ENCODE measurements at regions not wholly inside any gene's neighbourhood (a gene's known extent, or its start where the extent isn't known, plus 50 kb on each side); places are given as distances from the start of the nearest gene placed in this dataset.

DNA sequence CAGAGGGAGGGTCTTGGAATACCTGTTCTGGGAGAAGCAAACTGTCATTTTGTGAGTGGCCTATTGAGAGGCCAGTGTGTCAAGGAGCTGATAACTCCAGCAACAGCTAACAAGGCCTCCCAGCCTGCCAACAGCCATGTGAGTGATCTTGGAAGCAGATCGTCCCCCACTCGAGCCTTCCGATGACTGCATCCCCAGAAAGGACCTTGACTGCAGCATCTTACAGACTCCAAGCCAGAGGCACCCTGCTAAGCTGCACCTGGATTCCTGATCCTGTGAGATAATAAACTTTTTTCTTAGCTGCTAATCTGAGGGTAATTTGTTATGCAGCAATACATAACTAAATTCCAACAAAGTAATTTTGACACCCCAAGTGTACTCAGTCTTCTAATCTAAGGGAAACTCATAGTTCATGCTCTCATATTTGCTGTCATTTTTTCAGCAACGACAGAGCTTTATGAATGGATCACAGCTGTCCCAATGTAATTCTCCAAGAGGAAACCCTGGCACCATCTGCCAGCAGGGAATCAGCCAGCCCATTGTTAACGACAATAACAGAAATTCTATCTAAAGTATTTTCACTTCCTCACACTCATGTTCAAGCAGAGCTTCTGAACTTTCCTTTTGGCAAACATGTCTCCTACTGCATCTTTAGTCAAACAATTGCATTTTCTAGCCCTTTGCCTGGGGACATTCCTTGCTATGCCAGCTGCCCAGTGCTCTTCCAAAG lies 470.2 kb upstream of the BTBD3 start:
- no peak for DNase-seq (ENCODE audit: low spot score)

DNA sequence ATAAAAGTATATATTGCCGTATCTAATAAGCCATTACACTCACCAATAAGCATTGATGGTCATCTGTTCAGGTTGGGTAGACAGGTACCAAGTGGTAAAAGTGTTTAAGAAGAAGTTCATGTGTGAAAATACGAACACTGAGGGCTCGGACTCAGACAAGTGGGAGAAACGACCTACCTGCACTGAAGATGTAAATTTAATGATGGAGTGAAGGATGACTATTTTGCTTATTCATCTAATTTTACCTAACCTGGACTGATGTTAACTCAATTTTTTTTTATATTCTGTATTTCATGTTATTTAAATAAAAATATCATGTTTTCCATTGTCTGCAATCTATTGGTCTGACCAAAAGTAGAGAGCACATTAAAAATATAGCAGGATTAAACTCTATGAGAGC lies 469.1 kb upstream of the BTBD3 start:
- DNase-seq (ENCODE audit: low spot score): no peak

DNA sequence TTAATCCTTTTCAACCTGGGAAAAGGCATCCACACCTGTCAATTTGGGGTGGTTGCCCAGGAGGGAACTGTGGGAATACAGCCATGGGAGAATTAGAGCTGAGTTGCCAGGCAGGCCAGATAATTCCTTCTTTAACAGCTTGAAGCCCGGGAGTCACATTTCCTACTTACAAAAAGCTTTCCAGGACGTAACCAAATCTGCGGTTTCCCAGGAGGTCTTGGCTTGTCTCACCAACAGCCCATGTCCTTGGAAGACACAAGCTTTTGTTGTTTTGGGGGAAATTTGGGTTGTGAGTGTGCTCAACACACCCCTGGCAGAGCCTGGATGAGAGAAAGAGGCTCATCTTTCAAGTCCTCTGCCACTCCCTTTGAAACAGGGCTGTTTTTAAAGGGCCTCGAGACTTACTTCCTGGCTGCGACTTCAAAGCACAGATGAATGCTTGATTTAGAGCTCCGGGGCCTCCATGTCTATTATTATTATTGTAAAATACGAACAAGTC lies 465.9 kb upstream of the BTBD3 start:
- no peak for DNase-seq (ENCODE audit: low spot score)

DNA sequence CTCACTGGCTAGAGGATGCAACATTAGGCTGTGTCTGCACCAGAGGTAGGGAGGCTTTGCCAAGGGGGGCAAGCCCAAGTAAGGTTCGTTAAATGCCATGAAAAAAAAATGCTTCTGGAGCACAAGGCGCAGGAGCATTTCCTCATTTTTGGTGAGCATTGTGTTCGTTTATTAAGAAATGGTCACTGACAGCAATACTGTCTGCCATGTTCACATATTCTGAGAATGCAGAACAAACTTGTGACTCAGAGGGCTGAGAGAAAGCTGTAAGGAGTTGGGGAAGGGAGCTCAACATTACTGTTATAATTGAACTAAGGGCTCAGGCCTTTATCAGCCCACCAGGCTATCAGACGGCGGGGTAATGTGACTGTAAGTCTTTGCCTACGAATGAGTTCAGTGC lies 465.4 kb upstream of the BTBD3 start:
- no peak for DNase-seq (ENCODE audit: low spot score)

DNA sequence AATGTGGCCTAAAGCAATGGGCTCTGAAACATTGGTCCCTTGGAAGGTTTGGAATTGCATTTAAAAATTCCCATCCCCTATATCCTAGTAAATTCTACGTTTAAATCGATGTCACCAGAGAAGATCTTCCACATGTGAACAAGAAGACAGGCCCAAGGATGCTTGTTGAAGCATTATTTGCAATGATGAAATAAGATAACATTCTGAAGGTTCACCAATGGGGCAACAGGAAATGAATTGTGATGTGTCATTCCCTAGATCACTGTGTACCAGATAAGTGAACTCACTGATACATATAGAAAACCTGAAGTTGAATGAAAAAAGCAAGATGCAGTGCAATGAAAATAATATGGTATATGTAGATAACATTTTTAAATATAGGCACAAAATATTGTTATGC lies 464.3 kb upstream of the BTBD3 start:
- no peak for DNase-seq (ENCODE audit: low spot score)

DNA sequence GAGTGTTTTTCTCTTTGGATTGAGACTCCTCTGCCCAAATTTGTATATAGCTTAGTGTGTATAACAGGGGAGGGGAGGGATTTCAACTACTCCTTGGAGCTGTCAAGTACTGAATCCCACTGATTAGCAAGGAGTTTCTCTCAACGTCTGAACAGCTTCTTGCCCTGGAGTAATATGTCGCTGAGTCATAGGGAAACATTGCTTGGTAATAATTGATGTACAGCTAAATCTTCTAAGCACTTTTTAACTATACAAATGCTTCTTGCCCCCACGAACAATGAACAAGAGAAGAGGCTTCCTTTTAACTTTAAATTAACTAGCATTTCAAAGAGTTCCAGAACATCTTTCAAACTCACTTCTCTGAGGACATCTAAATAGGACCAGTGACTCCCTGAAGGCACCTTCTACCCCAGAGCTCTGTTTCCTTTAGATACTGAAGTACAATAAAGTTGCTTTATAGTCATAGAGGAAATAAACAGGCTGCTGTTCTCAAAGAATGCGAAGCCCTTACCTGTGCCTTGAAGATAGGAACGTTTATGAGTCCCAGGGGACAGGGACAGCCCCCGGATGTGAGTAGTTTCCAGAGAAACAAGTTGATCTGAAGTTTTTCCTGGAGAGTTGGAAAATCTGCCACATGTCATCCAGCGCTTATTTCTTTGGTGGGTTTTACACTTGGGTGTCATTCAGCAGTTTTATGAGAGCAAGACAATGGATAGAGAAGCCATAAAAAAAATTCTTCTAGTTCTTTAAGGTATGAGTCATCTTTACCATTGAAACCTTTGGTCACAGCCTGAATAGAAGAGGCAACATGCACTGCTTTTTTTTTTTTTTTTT lies 462.5 kb upstream of the BTBD3 start:
- no peak for DNase-seq (ENCODE audit: low spot score)

DNA sequence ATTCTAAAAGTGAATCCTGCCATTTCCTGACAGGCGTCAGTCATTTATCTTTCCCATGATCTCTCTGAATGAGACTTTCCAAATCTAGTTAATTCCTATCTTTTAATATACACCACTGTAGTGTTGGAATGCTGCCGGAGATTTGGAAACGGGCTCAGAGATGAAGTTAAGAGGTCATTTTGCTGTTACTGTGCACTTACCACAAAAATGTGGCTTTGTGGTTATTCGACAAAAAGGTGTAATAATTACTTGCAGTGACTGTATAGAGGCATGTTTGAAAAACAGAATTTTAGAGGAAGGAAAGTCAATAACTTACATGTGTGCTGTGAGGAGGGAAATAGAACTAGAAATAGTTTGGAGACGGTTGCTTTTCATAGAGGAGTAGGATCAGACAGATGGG lies 460.2 kb upstream of the BTBD3 start:
- DNase-seq (ENCODE audit: low spot score): no peak

GRCh38 chr20:11459090-11459890 lies 458.4 kb upstream of the BTBD3 start:
- DNase-seq (ENCODE audit: low spot score): no peak

- DNase-seq (ENCODE audit: low spot score): no peak
Measured at GRCh38 chr20:11467436-11467835, 450.3 kb upstream of the BTBD3 start.

- no peak for DNase-seq (ENCODE audit: low spot score)
Measured at GRCh38 chr20:11468880-11469279, 448.8 kb upstream of the BTBD3 start.

DNA sequence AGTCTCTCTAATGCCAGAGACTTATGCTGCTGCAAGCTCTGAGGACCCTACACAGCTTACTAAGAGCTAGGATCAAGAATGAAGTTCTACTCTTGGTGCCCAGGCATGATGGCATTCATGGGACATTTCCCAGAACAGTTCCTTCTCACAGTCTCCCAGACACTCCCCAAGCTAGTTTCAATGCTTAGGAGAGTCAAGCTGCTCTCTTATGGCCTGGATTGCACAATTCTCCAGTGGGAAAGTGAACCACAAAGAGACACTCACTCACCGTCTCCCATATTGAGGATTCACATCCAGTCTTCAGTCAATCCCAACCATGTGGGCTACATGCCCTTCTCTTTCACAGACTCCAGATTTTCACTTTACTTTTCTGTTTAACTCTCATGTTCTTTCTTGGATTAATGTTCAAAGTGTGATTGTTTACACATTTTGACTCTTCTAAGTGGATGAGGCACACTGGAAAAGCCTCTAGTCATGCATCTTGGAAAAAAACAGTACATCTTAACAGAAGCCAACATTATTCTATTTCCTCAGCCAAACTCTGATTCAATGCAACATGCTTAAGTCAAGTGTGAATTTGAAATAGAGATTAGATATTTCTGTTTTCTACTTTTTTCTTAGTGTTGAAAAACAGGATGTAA lies 447.8 kb upstream of the BTBD3 start:
- DNase-seq (ENCODE audit: low spot score): no peak

DNA sequence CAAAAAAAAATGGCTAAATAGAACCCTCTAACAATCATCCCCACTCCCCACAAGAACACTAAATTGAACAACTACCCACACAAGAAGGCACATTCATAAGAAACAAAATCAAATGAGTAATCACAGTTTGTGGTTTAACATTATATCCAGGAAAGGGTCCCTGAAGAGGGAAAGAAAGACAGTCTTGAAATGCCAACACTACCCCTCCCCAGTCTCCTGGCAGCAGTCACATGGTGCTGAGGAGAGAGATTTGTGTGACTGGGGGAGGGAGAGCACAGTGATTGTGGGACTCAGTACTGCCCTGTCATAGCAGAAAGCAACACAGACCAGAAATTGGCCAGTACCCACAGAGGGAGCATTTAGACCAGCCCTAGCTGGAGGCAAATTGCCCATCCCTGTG lies 443.7 kb upstream of the BTBD3 start:
- no peak for DNase-seq (ENCODE audit: low spot score)

DNA sequence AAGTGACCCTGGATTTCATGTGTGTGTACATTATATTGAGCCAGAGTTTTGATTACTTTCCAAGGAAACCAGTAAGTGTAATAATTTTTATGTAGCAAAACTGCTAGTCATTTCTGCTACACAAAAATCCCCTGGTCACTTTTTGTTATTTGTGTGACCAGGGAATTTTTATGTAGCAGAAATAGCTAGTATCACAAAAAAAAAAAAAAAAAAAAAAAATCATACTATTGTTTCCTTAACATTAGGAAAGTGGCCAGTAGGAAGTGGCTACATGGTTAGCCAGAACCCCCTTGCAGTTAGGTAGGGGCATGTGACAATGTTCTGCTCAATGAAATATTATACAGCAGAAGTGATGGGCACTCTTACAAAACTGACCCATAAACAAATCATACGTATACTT lies 434.0 kb upstream of the BTBD3 start:
- no peak for DNase-seq (ENCODE audit: low spot score)

DNA sequence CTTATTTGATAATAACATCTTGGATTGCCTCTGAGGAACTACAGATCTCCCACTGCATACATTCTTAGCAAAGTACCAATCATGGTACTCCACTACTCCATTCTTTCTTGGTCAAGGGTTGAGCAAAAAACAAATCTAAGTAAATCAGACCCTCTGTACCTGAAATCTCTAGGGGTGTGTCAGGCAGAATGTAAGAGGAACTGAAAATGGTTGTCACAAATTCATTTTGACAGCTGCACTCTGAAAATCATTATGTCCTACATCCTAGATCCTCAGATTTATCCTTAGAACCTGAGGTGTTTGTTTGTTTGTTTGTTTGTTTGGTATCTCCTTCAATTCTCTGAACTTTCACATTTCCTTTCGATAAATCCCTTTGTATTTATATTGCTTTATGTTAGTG lies 433.2 kb upstream of the BTBD3 start:
- no peak for DNase-seq (ENCODE audit: low spot score)

- no peak for DNase-seq (ENCODE audit: low spot score)
Measured at GRCh38 chr20:11492386-11492785, 425.3 kb upstream of the BTBD3 start.

GRCh38 chr20:11492846-11493245 lies 424.8 kb upstream of the BTBD3 start:
- no peak for DNase-seq (ENCODE audit: low spot score)

DNA sequence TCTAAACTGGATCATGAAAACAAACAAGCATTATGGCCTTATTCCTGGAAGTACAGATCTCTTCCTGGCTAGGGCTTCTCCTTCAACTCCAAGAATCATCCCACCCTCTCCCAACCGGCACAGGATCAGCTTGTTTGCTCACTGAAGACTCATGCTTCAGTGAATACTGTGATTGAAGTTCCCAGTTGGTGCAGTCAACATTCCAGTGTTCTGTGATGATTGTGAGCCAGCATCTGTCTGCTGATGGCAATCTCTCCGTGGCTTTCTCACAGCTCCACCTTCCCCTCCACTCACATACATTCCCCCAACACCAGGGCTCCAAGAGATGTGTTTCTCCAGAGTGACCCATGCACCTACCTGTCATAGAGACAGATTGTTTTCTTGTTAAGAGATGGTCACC lies 421.3 kb upstream of the BTBD3 start:
- no peak for DNase-seq (ENCODE audit: low spot score)

DNA sequence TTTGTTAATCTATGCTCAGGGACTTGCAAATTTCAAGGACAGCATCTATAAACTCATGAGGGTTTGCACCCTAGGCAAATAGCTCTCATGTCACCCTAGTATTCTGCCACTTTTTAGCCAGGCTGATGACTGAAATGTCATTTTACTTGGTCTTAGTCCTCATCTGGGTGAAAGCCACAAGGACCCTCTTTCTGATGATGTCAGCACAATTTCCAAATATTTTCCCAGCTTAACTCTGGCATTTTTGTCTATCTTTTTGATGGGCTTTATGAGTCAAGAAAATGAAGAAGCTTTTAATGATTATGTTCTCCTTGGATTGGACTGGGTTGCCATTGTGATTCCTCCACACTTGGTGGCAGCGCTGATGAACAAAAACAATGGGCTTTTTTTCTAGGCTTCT lies 420.1 kb upstream of the BTBD3 start:
- no peak for DNase-seq (ENCODE audit: low spot score)

DNA sequence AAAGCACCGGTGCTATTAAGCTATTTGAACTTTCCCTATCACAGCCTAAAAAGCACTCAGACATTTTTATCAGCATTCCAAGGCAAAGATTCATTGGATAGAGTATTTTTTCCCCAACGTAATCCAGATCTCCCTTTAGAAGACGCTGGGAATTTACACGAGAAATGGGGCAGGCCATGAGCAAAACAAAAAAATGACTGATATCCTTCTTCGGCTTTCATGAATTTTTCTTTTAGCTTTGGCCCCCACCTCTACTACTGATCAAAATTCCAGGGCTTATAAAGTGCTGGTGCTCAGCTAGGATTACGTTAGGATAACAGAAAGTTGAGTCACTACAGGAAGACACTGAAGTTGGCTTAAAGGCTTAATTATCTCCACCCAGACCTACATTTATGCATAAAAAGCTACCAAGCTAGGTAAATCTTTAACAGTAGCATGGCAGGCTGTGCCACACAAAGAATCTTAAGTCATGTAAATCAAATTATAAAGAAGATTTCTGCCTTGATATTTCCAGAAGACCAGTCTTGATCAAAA lies 418.5 kb upstream of the BTBD3 start:
- no peak for DNase-seq (ENCODE audit: low spot score)

DNA sequence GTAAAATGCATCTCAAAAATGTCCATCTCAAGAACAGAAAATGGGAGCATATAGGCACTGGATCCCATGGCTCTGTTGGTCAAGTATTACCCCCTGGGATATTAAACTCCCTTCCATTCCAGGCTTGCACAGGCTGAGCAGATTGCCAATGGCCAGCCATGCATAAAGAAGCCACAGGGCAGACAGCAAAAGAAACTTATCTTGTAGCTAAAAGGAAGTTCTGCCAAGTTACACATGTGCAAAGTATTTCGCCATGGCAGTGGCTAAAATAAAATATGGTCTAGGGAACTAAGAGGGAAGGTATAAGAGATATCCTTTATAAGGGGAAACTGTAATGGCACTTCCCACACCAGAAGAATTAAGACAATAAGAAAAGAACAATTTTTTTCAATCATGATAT lies 415.6 kb upstream of the BTBD3 start:
- DNase-seq (ENCODE audit: low spot score): no peak

- no peak for DNase-seq (ENCODE audit: low spot score)
Measured at GRCh38 chr20:11502671-11503070, 415.0 kb upstream of the BTBD3 start.

- DNase-seq (ENCODE audit: low spot score): no peak
Measured at GRCh38 chr20:11509776-11510175, 407.9 kb upstream of the BTBD3 start.
